GM12878 (cell line): ENCODE measurements at regions not wholly inside any gene's neighbourhood (a gene's known extent, or its start where the extent isn't known, plus 50 kb on each side); places are given as distances from the start of the nearest gene placed in this dataset.

Source experiments
- ATAC-seq: fragments of 200-7000 bp; cut with Tn5 transposase; 3 replicates; pipeline ENCODE4 v1.9.1; 2020; ENCODE audit warnings: mild to moderate bottlenecking, moderate library complexity
- BruUV-seq: library from RNA; stranded (reverse); fragments of 400-500 nt; replicated peaks from 2 replicates; lab custom pipeline; 2021; lab: Mats Ljungman, UMichigan
- CTCF ChIA-PET: fragments of 300-600 bp; sonication (Branson Sonifier 250); formaldehyde crosslinking; extraction: SDS; loops from one replicate; lab custom pipeline; 2021; ENCODE audit warnings: inconsistent platforms; lab: Yijun Ruan, JAX
- POLR2A ChIA-PET: fragments of 350-600 bp; formaldehyde crosslinking; extraction: SDS; loops from one replicate; lab custom pipeline; 2021; ENCODE audit warnings: inconsistent platforms; lab: Charles Lee
- RAD21 ChIA-PET: fragments of 300-600 bp; sonication (Branson Sonifier 250); formaldehyde crosslinking; loops from one replicate; lab custom pipeline; 2023; ENCODE audit warnings: antibody characterized with exemption; ENCODE audit not compliant: unreplicated experiment; lab: Charles Lee
- SMC1A ChIA-PET: fragments of 300-600 bp; sonication (Branson Sonifier 250); formaldehyde crosslinking; loops from one replicate; lab custom pipeline; 2023; ENCODE audit not compliant: unreplicated experiment, uncharacterized antibody; lab: Charles Lee
- DNase-seq: peaks from one replicate; pipeline ENCODE4 v3.0.0-alpha.2; 2011; ENCODE audit warnings: low read depth, low spot score
- FAIRE-seq: peaks from 3 replicates; lab custom pipeline; 2011; peaks lifted over from hg19 to GRCh38; lab: Jason Lieb, UNC
- H2AFZ ChIP-seq: 2 replicates; pipeline ENCODE4 v1.6.0; 2011; ENCODE audit warnings: low read depth, low read length, control low read depth; ENCODE audit not compliant: control insufficient read depth
- H3K27ac ChIP-seq: 2 replicates; pipeline ENCODE4 v1.5.1; 2011; ENCODE audit warnings: control low read depth; ENCODE audit not compliant: control insufficient read depth, insufficient read depth
- H3K27me3 ChIP-seq, 2 experiments: replicated peaks in 1 of 2; 2 replicates each; pipeline versions ENCODE4 v1.6.0 to v1.6.1; 2011; ENCODE audit warnings: low read length in 1 of 2; ENCODE audit not compliant: control insufficient read depth in 2 of 2, insufficient read depth in 2 of 2
- H3K36me3 ChIP-seq, 2 experiments: 2 replicates each; pipeline ENCODE4 v1.5.1; 2011; ENCODE audit warnings: low read length in 1 of 2; ENCODE audit not compliant: control insufficient read depth in 2 of 2, insufficient read depth in 2 of 2
- H3K4me1 ChIP-seq: 2 replicates; pipeline ENCODE4 v1.6.1; 2011; ENCODE audit warnings: mild to moderate bottlenecking, low read length, moderate library complexity, mixed read lengths; ENCODE audit not compliant: control insufficient read depth, insufficient read depth
- H3K4me2 ChIP-seq: 2 replicates; pipeline ENCODE4 v1.6.0; 2011; ENCODE audit warnings: control low read depth; ENCODE audit not compliant: control insufficient read depth, insufficient read depth
- H3K4me3 ChIP-seq: fragments of 200-600 bp; sonication (generic); 2 replicates; pipeline ENCODE4 v1.5.1; 2016
- H3K79me2 ChIP-seq: 2 replicates; pipeline ENCODE4 v1.6.0; 2011; ENCODE audit warnings: low read length; ENCODE audit not compliant: control insufficient read depth, insufficient read depth
- H3K9ac ChIP-seq: 2 replicates; pipeline ENCODE4 v1.8.0; 2011; ENCODE audit warnings: low read length, control low read depth, mixed read lengths; ENCODE audit not compliant: control insufficient read depth, insufficient read depth
- H3K9me3 ChIP-seq: replicated peaks from 3 replicates; pipeline ENCODE4 v1.5.1; 2011; ENCODE audit warnings: mild to moderate bottlenecking, low read length; ENCODE audit not compliant: control insufficient read depth, insufficient read depth
- H4K20me1 ChIP-seq: 2 replicates; pipeline ENCODE4 v1.6.0; 2011; ENCODE audit not compliant: control insufficient read depth, insufficient read depth
- BHLHE40 ChIP-seq, 2 experiments: fragments of 450-650 bp in 1 of 2; IDR thresholded peaks; 2 replicates each; pipeline ENCODE4 v1.6.1; 2011 to 2017; ENCODE audit warnings: low read depth in 2 of 2, borderline replicate concordance in 1 of 2, improper control_type of control experiment in 1 of 2, low read length in 1 of 2, mild to moderate bottlenecking in 1 of 2
- CREM ChIP-seq: IDR thresholded peaks from 2 replicates; pipeline ENCODE4 v1.6.1; 2014; ENCODE audit warnings: antibody characterized with exemption, low read depth
- NR2C2 ChIP-seq: IDR thresholded peaks from 2 replicates; pipeline ENCODE4 v1.6.1; 2011; ENCODE audit warnings: borderline replicate concordance, low read depth; ENCODE audit not compliant: control insufficient read depth, insufficient read length
- SIN3A ChIP-seq: IDR thresholded peaks from 2 replicates; pipeline ENCODE4 v1.6.1; 2012; ENCODE audit warnings: low read depth, low read length, improper control_type of control experiment
- SMC3 ChIP-seq: IDR thresholded peaks from 2 replicates; pipeline ENCODE4 v1.6.1; 2011; ENCODE audit warnings: low read length, improper control_type of control experiment, borderline replicate concordance
- TBL1XR1 ChIP-seq: IDR thresholded peaks from 2 replicates; pipeline ENCODE4 v1.6.1; 2012; ENCODE audit warnings: low read depth, low read length, improper control_type of control experiment
- YBX1 ChIP-seq: fragments of 450-650 bp; IDR thresholded peaks from 2 replicates; pipeline ENCODE4 v1.6.1; 2016; ENCODE audit warnings: antibody characterized with exemption
- ZBED1 ChIP-seq: IDR thresholded peaks from 2 replicates; pipeline ENCODE4 v1.6.1; 2016; ENCODE audit warnings: borderline replicate concordance
- WGBS: methylation state at CpG from one replicate; pipeline ENCODE4 v1.1.6; 2016; ENCODE audit warnings: low lambda C conversion rate; ENCODE audit not compliant: insufficient replicate concordance, insufficient coverage; ENCODE audit errors: missing lambda C conversion rate; 5-methylcytosine and 5-hydroxymethylcytosine counted together
- in situ Hi-C: fragments of 300-500 bp; cut with MboI; formaldehyde crosslinking; loops from 9 replicates; pipeline ENCODE4 v1.14.3; 2018; ENCODE audit warnings: mixed read lengths
- intact Hi-C: fragments of 100-400 bp; cut with micrococcal nuclease; formaldehyde crosslinking; loops from one replicate; pipeline ENCODE4 v1.14.2; 2022; ENCODE audit not compliant: unreplicated experiment
- TF ChIP-seq, protein P1 (sequence below): IDR thresholded peaks from 2 replicates; pipeline ENCODE4 v1.6.1; 2011; ENCODE audit warnings: low read depth, low read length, improper control_type of control experiment, borderline replicate concordance
- TF ChIP-seq, protein P2 (sequence below): fragments of 450-650 bp; IDR thresholded peaks from 2 replicates; pipeline ENCODE4 v1.6.1; 2018; ENCODE audit warnings: mild to moderate bottlenecking, low read depth, moderate library complexity; ENCODE audit not compliant: partially characterized antibody
- TF ChIP-seq, protein P3 (sequence below): IDR thresholded peaks from 2 replicates; pipeline ENCODE4 v1.6.1; 2012; ENCODE audit warnings: low read length, inconsistent platforms

DNA sequence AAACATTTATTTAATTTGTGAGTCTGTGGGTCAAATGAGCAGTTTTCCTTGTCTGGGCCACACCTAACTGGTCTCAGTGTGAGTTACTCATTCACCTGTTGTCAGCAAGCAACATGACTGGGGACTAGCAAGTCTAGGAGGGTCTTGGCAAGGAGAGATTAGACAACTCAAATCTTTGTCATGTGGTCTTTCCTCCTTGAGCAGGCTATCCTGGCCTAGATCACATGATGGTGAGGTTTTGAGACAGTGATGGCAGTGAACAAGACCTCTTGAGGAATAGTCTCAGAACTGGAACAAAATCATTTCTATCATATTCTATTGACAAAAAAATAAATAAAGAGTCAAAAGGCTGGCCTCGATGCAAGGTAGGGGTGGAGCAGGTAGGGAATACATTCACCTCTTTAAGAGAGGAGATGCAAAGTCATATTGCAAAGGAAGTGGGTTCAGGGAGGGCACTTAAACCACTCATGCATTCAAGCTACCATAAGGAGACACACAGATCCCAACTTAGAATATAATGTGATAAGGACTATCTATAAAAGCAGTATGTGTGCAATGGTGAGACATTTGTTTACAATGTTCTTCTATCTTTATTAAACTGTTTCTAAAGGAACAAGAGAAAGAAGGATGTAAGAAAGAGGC is 135.7 kb downstream of the ZNF330 start:
- ChIA-PET RAD21 (no interaction called here), CTCF (no interaction called here), SMC1A (no interaction called here), POLR2A (no interaction called here)
- no peak overlapping the region for H3K9ac ChIP-seq
- FAIRE-seq (no peak), ATAC-seq (no peak), DNase-seq (no peak)
- no peaks in the 10 kb centered on the region for H3K4me1 ChIP-seq
- no peaks in the 10 kb centered on the region for H3K79me2 ChIP-seq
- no peak overlapping the region for H3K4me2 ChIP-seq
- H3K27ac ChIP-seq, result no peak overlapping the region
- in situ Hi-C loops, result no loop called here
- H2AFZ ChIP-seq, result no peak overlapping the region
- intact Hi-C loops, result no loop called here
- TF ChIP-seq SIN3A, result no peak
- no peak for TF ChIP-seq SMC3
- H3K36me3 ChIP-seq, result no peaks in the 10 kb centered on the region
- H3K4me3 ChIP-seq, result no peak overlapping the region
- H3K9me3 ChIP-seq, result no peaks in the 10 kb centered on the region
- no peaks in the 10 kb centered on the region for H4K20me1 ChIP-seq
- no peaks in the 10 kb centered on the region for H3K27me3 ChIP-seq
- no TSS peak for BruUV-seq
- WGBS, result 0% methylated on average over 1 of the region's 1 CpG

DNA sequence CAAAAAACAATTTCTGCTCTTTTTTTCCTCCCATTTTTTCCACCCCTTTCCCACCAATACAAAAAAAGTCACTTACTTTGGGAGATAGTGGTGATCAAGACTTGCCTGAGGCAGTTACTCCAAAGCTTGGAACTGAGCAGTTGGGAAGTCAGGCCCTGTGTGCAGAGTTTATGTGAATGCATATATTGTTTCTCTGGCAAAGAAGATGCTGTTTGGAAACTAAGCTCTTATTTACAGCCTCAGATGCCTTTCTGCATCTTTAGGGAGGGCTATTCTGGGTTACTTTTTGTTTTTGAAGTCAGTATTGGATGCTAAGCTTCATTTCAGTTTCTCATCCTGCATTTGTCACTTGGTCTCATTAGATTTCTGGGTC is 136.3 kb downstream of the ZNF330 start:
- in situ Hi-C loops (no loop called here), intact Hi-C loops (no loop called here)
- ATAC-seq, result no peak
- no peak for FAIRE-seq
- Histone ChIP-seq H3K4me1 (no peaks in the 10 kb centered on the region), H2AFZ (no peak overlapping the region), H3K27ac (no peak overlapping the region), H3K79me2 (no peaks in the 10 kb centered on the region), H3K27me3 (no peaks in the 10 kb centered on the region), H3K9me3 (no peaks in the 10 kb centered on the region), H4K20me1 (no peaks in the 10 kb centered on the region), H3K4me3 (no peak overlapping the region), H3K36me3 (no peaks in the 10 kb centered on the region), H3K9ac (no peak overlapping the region), H3K4me2 (no peak overlapping the region)
- DNase-seq, result no peak
- RAD21 ChIA-PET, result no interaction called here
- SMC1A ChIA-PET, result no interaction called here
- POLR2A ChIA-PET, result no interaction called here
- TF ChIP-seq CREM, result no peak
- TF ChIP-seq YBX1, result no peak
- TF ChIP-seq NR2C2, result no peak
- TF ChIP-seq, protein P1, sequence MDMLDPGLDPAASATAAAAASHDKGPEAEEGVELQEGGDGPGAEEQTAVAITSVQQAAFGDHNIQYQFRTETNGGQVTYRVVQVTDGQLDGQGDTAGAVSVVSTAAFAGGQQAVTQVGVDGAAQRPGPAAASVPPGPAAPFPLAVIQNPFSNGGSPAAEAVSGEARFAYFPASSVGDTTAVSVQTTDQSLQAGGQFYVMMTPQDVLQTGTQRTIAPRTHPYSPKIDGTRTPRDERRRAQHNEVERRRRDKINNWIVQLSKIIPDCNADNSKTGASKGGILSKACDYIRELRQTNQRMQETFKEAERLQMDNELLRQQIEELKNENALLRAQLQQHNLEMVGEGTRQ, result no peak
- TF ChIP-seq, protein P2, sequence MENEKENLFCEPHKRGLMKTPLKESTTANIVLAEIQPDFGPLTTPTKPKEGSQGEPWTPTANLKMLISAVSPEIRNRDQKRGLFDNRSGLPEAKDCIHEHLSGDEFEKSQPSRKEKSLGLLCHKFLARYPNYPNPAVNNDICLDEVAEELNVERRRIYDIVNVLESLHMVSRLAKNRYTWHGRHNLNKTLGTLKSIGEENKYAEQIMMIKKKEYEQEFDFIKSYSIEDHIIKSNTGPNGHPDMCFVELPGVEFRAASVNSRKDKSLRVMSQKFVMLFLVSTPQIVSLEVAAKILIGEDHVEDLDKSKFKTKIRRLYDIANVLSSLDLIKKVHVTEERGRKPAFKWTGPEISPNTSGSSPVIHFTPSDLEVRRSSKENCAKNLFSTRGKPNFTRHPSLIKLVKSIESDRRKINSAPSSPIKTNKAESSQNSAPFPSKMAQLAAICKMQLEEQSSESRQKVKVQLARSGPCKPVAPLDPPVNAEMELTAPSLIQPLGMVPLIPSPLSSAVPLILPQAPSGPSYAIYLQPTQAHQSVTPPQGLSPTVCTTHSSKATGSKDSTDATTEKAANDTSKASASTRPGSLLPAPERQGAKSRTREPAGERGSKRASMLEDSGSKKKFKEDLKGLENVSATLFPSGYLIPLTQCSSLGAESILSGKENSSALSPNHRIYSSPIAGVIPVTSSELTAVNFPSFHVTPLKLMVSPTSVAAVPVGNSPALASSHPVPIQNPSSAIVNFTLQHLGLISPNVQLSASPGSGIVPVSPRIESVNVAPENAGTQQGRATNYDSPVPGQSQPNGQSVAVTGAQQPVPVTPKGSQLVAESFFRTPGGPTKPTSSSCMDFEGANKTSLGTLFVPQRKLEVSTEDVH, result no peak
- no peak for TF ChIP-seq ZBED1
- TF ChIP-seq, protein P3, sequence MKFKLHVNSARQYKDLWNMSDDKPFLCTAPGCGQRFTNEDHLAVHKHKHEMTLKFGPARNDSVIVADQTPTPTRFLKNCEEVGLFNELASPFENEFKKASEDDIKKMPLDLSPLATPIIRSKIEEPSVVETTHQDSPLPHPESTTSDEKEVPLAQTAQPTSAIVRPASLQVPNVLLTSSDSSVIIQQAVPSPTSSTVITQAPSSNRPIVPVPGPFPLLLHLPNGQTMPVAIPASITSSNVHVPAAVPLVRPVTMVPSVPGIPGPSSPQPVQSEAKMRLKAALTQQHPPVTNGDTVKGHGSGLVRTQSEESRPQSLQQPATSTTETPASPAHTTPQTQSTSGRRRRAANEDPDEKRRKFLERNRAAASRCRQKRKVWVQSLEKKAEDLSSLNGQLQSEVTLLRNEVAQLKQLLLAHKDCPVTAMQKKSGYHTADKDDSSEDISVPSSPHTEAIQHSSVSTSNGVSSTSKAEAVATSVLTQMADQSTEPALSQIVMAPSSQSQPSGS, result no peak
- TF ChIP-seq TBL1XR1, result no peak
- no peak for TF ChIP-seq BHLHE40 (IDR thresholded peaks at IDR 0.05; ENCODE audit: borderline replicate concordance in 1 of 2, low read depth in 2 of 2, low read length in 1 of 2)
- CTCF ChIA-PET, result no interaction called here
- no TSS peak for BruUV-seq
